ENCODE measurements at regions not wholly inside any gene's neighbourhood (a gene's known extent, or its start where the extent isn't known, plus 50 kb on each side); places are given as distances from the start of the nearest gene placed in this dataset.

GRCh38 chr10:128505346-128505745 is 379.1 kb upstream of the MKI67 start:
- no peak overlapping the region for H2AFZ ChIP-seq (ENCODE audit: low read depth, low read length)
- no peaks in the 10 kb centered on the region for H3F3A ChIP-seq (ENCODE audit: insufficient read depth, low read length, poor library complexity, severe bottlenecking)
- H4K20me1 ChIP-seq (ENCODE audit: insufficient read depth), result no peaks in the 10 kb centered on the region
- no peak overlapping the region for H3K9ac ChIP-seq (ENCODE audit: low read length)
- no peaks in the 10 kb centered on the region for H3K27me3 ChIP-seq (ENCODE audit: insufficient read depth, low read depth, low read length)
- no peak overlapping the region for H3K4me3 ChIP-seq (ENCODE audit: low read length)
- no peaks in the 10 kb centered on the region for H3K36me3 ChIP-seq (ENCODE audit: insufficient read depth, low read length)
- no peak for TF ChIP-seq MXI1 (conservative IDR thresholded peaks at IDR 0.05; ENCODE audit: poor library complexity, severe bottlenecking)
- TF ChIP-seq POLR2AphosphoS5 (IDR thresholded peaks at IDR 0.05), result no peak
- no peak for TF ChIP-seq TAF1 (IDR thresholded peaks at IDR 0.05; ENCODE audit: low read depth)
- no peaks in the 10 kb centered on the region for H3K79me2 ChIP-seq (replicated peaks; ENCODE audit: insufficient read depth, low read length)
- no peak overlapping the region for H3K27ac ChIP-seq (ENCODE audit: low read length)
- H3K4me2 ChIP-seq (ENCODE audit: low read length), result no peak overlapping the region
- H3K9me2 ChIP-seq (ENCODE audit: insufficient read depth, low read length), result no peaks in the 10 kb centered on the region
- no peaks in the 10 kb centered on the region for H3K9me3 ChIP-seq (ENCODE audit: low read length)

- Histone ChIP-seq H3K79me2 (replicated peaks; ENCODE audit: insufficient read depth, low read length) (no peaks in the 10 kb centered on the region), H3K9me2 (ENCODE audit: insufficient read depth, low read length) (no peaks in the 10 kb centered on the region), H3K4me2 (ENCODE audit: low read length) (no peak overlapping the region), H3K9ac (ENCODE audit: low read length) (no peak overlapping the region), H3K36me3 (ENCODE audit: insufficient read depth, low read length) (no peaks in the 10 kb centered on the region), H3F3A (ENCODE audit: insufficient read depth, low read length, poor library complexity, severe bottlenecking) (no peaks in the 10 kb centered on the region), H3K9me3 (ENCODE audit: low read length) (no peaks in the 10 kb centered on the region), H3K4me3 (ENCODE audit: low read length) (no peak overlapping the region), H4K20me1 (ENCODE audit: insufficient read depth) (no peaks in the 10 kb centered on the region), H3K27ac (ENCODE audit: low read length) (no peak overlapping the region), H2AFZ (ENCODE audit: low read depth, low read length) (no peak overlapping the region), H3K27me3 (ENCODE audit: insufficient read depth, low read depth, low read length) (no peaks in the 10 kb centered on the region)
- TF ChIP-seq SMC3 (conservative IDR thresholded peaks at IDR 0.05; ENCODE audit: poor library complexity), result no peak
These were observed 380.2 kb upstream of the MKI67 start for GRCh38 chr10:128506423-128506822.

- H2AFZ ChIP-seq (ENCODE audit: low read depth, low read length), result no peak overlapping the region
These were observed 380.8 kb upstream of the MKI67 start for GRCh38 chr10:128507066-128507465.

More at GRCh38 chr10:128507066-128507465, 380.8 kb upstream of the MKI67 start:
- Histone ChIP-seq H3K36me3 (ENCODE audit: insufficient read depth, low read length) (no peaks in the 10 kb centered on the region), H3K9me3 (ENCODE audit: low read length) (no peaks in the 10 kb centered on the region), H3K4me2 (ENCODE audit: low read length) (no peak overlapping the region), H3K27me3 (ENCODE audit: insufficient read depth, low read depth, low read length) (no peaks in the 10 kb centered on the region), H3K79me2 (replicated peaks; ENCODE audit: insufficient read depth, low read length) (no peaks in the 10 kb centered on the region), H3F3A (ENCODE audit: insufficient read depth, low read length, poor library complexity, severe bottlenecking) (no peaks in the 10 kb centered on the region), H3K4me3 (ENCODE audit: low read length) (no peak overlapping the region), H3K9me2 (ENCODE audit: insufficient read depth, low read length) (no peaks in the 10 kb centered on the region), H3K9ac (ENCODE audit: low read length) (no peak overlapping the region), H4K20me1 (ENCODE audit: insufficient read depth) (no peaks in the 10 kb centered on the region), H3K27ac (ENCODE audit: low read length) (no peak overlapping the region)
- TF ChIP-seq CTCF (IDR thresholded peaks at IDR 0.05; ENCODE audit: poor library complexity, severe bottlenecking), result no peak
- TF ChIP-seq EZH2 (IDR thresholded peaks at IDR 0.05; ENCODE audit: borderline replicate concordance, insufficient read depth, low read length, poor library complexity, severe bottlenecking), result no peak
- no peak for TF ChIP-seq TAF1 (IDR thresholded peaks at IDR 0.05; ENCODE audit: low read depth)
- no peak for TF ChIP-seq MXI1 (conservative IDR thresholded peaks at IDR 0.05; ENCODE audit: poor library complexity, severe bottlenecking)
- no peak for TF ChIP-seq RAD21 (conservative IDR thresholded peaks at IDR 0.05)
- no peak for TF ChIP-seq POLR2AphosphoS5 (IDR thresholded peaks at IDR 0.05)
- TF ChIP-seq SMC3 (conservative IDR thresholded peaks at IDR 0.05; ENCODE audit: poor library complexity), result no peak
- TF ChIP-seq EP300 (conservative IDR thresholded peaks at IDR 0.05; ENCODE audit: poor library complexity, severe bottlenecking), result no peak
- TF ChIP-seq REST (IDR thresholded peaks at IDR 0.05; ENCODE audit: borderline replicate concordance), result no peak
